ENCODE measurements at regions not wholly inside any gene's neighbourhood (a gene's known extent, or its start where the extent isn't known, plus 50 kb on each side); places are given as distances from the start of the nearest gene placed in this dataset.

- Mint-ChIP-seq H3K36me3 (no peaks in the 10 kb centered on the region), H3K9me3 (peaks cover 15 to 19% of the 10 kb centered on the region in 2 donors), H3K27ac (no peak overlapping the region)
- DNase-seq (ENCODE audit: low spot score in 2 of 2) (no peak), ATAC-seq (no peak)
Measured at GRCh38 chr12:86826051-86826450, 569.9 kb upstream of the MGAT4C start.

GRCh38 chr12:86801439-86801838 lies 545.2 kb upstream of the MGAT4C start:
- Mint-ChIP-seq H3K27ac (no peak overlapping the region), H3K36me3 (no peaks in the 10 kb centered on the region), H3K9me3 (peaks cover 15 to 20% of the 10 kb centered on the region in 2 donors)
- DNase-seq (ENCODE audit: low spot score in 2 of 2) (no peak), ATAC-seq (no peak)

- no peak for ATAC-seq
- peaks cover 18% of the 10 kb centered on the region in 2 donors for H3K9me3 Mint-ChIP-seq
- no peak for DNase-seq (ENCODE audit: low spot score in 2 of 2)
- H3K36me3 Mint-ChIP-seq, result no peaks in the 10 kb centered on the region
- H3K27ac Mint-ChIP-seq, result no peak overlapping the region
Measured at GRCh38 chr12:86799616-86800015, 543.4 kb upstream of the MGAT4C start.

GRCh38 chr12:86796550-86796949 lies 540.4 kb upstream of the MGAT4C start:
- DNase-seq (ENCODE audit: low spot score in 2 of 2) (no peak), ATAC-seq (no peak)
- Mint-ChIP-seq H3K9me3 (peaks cover 18% of the 10 kb centered on the region in 2 donors), H3K36me3 (no peaks in the 10 kb centered on the region), H3K27ac (no peak overlapping the region)

- Mint-ChIP-seq H3K9me3 (peaks cover 11 to 15% of the 10 kb centered on the region in 2 donors), H3K36me3 (no peaks in the 10 kb centered on the region), H3K27ac (no peak overlapping the region)
- DNase-seq (ENCODE audit: low spot score in 2 of 2) (no peak), ATAC-seq (no peak)
Measured at GRCh38 chr12:86788661-86789060, 532.5 kb upstream of the MGAT4C start.

- ATAC-seq, result no peak
- DNase-seq (ENCODE audit: low spot score in 2 of 2), result no peak
- H3K36me3 Mint-ChIP-seq, result no peaks in the 10 kb centered on the region
- no peak overlapping the region for H3K27ac Mint-ChIP-seq
- H3K9me3 Mint-ChIP-seq, result peaks cover 11 to 15% of the 10 kb centered on the region in 2 donors
Measured at GRCh38 chr12:86787419-86787818, 531.2 kb upstream of the MGAT4C start.

GRCh38 chr12:86777325-86777724 lies 521.1 kb upstream of the MGAT4C start:
- no peak for DNase-seq (ENCODE audit: low spot score in 2 of 2)
- peaks cover 3 to 5% of the 10 kb centered on the region in 2 donors for H3K9me3 Mint-ChIP-seq
- ATAC-seq, result no peak
- no peaks in the 10 kb centered on the region for H3K36me3 Mint-ChIP-seq
- no peak overlapping the region for H3K27ac Mint-ChIP-seq

GRCh38 chr12:86774841-86775388 lies 518.7 kb upstream of the MGAT4C start:
- H3K36me3 Mint-ChIP-seq, result no peaks in the 10 kb centered on the region
- ATAC-seq, result no peak
- peaks cover 5 to 9% of the 10 kb centered on the region in 2 donors for H3K9me3 Mint-ChIP-seq
- H3K27ac Mint-ChIP-seq, result no peak overlapping the region
- DNase-seq (ENCODE audit: low spot score in 2 of 2), result no peak

- Mint-ChIP-seq H3K9me3 (peaks cover 5 to 9% of the 10 kb centered on the region in 2 donors), H3K27ac (no peak overlapping the region), H3K36me3 (no peaks in the 10 kb centered on the region)
- no peak for DNase-seq (ENCODE audit: low spot score in 2 of 2)
- no peak for ATAC-seq
Measured at GRCh38 chr12:86772696-86773095, 516.5 kb upstream of the MGAT4C start.

GRCh38 chr12:86770871-86771270 lies 514.7 kb upstream of the MGAT4C start:
- no peak overlapping the region for H3K27ac Mint-ChIP-seq
- no peaks in the 10 kb centered on the region for H3K36me3 Mint-ChIP-seq
- ATAC-seq (no peak), DNase-seq (ENCODE audit: low spot score in 2 of 2) (no peak)
- H3K9me3 Mint-ChIP-seq, result peaks cover 9 to 13% of the 10 kb centered on the region in 2 donors

- ATAC-seq (no peak), DNase-seq (ENCODE audit: low spot score in 2 of 2) (no peak)
- Mint-ChIP-seq H3K36me3 (no peaks in the 10 kb centered on the region), H3K9me3 (peaks cover 8 to 10% of the 10 kb centered on the region in 2 donors), H3K27ac (no peak overlapping the region)
Measured at GRCh38 chr12:86748894-86749293, 492.7 kb upstream of the MGAT4C start.

GRCh38 chr12:86744547-86745212 lies 488.5 kb upstream of the MGAT4C start:
- Mint-ChIP-seq H3K27ac (no peak overlapping the region), H3K36me3 (no peaks in the 10 kb centered on the region)
- no peak for ATAC-seq

GRCh38 chr12:86743875-86744536 lies 487.8 kb upstream of the MGAT4C start:
- DNase-seq (ENCODE audit: low spot score in 2 of 2) (no peak), ATAC-seq (no peak)
- no peak overlapping the region for H3K27ac Mint-ChIP-seq
- H3K9me3 Mint-ChIP-seq, result peaks cover 4 to 5% of the 10 kb centered on the region in 2 donors
- no peaks in the 10 kb centered on the region for H3K36me3 Mint-ChIP-seq

More at GRCh38 chr12:86744547-86745212, 488.5 kb upstream of the MGAT4C start:
- peaks cover 4 to 5% of the 10 kb centered on the region in 2 donors for H3K9me3 Mint-ChIP-seq
- DNase-seq (ENCODE audit: low spot score in 2 of 2), result no peak

- peaks cover 0 to 13% of the 10 kb centered on the region in 2 donors for H3K9me3 Mint-ChIP-seq
- no peak for ATAC-seq
- DNase-seq (ENCODE audit: low spot score in 2 of 2), result no peak
- H3K36me3 Mint-ChIP-seq, result no peaks in the 10 kb centered on the region
- H3K27ac Mint-ChIP-seq, result no peak overlapping the region
Measured at GRCh38 chr12:86741531-86741930, 485.3 kb upstream of the MGAT4C start.

- Mint-ChIP-seq H3K36me3 (no peaks in the 10 kb centered on the region), H3K27ac (no peak overlapping the region), H3K9me3 (peaks cover 0 to 18% of the 10 kb centered on the region in 2 donors)
- no peak for DNase-seq (ENCODE audit: low spot score in 2 of 2)
- ATAC-seq, result no peak
Measured at GRCh38 chr12:86735851-86736250, 479.7 kb upstream of the MGAT4C start.

GRCh38 chr12:86735072-86735471 lies 478.9 kb upstream of the MGAT4C start:
- Mint-ChIP-seq H3K36me3 (no peaks in the 10 kb centered on the region), H3K9me3 (peaks cover 0 to 18% of the 10 kb centered on the region in 2 donors), H3K27ac (no peak overlapping the region)
- DNase-seq (ENCODE audit: low spot score in 2 of 2), result no peak
- ATAC-seq, result no peak

- ATAC-seq (no peak), DNase-seq (ENCODE audit: low spot score in 2 of 2) (no peak)
- Mint-ChIP-seq H3K27ac (no peak overlapping the region), H3K9me3 (peaks cover 0 to 5% of the 10 kb centered on the region in 2 donors), H3K36me3 (no peaks in the 10 kb centered on the region)
Measured at GRCh38 chr12:86730233-86730632, 474.0 kb upstream of the MGAT4C start.

GRCh38 chr12:86729739-86730138 lies 473.5 kb upstream of the MGAT4C start:
- Mint-ChIP-seq H3K36me3 (no peaks in the 10 kb centered on the region), H3K9me3 (peaks cover 0 to 5% of the 10 kb centered on the region in 2 donors), H3K27ac (no peak overlapping the region)
- no peak for ATAC-seq
- DNase-seq (ENCODE audit: low spot score in 2 of 2), result no peak
